GM12878 (cell line): ENCODE measurements at regions not wholly inside any gene's neighbourhood (a gene's known extent, or its start where the extent isn't known, plus 50 kb on each side); places are given as distances from the start of the nearest gene placed in this dataset.

Experiments used
- ATAC-seq: fragments of 200-7000 bp; cut with Tn5 transposase; 3 replicates; pipeline ENCODE4 v1.9.1; 2020; ENCODE audit warnings: mild to moderate bottlenecking, moderate library complexity
- BruUV-seq: library from RNA; stranded (reverse); fragments of 400-500 nt; replicated peaks from 2 replicates; lab custom pipeline; 2021; lab: Mats Ljungman, UMichigan
- CTCF ChIA-PET: fragments of 300-600 bp; sonication (Branson Sonifier 250); formaldehyde crosslinking; extraction: SDS; loops from one replicate; lab custom pipeline; 2021; ENCODE audit warnings: inconsistent platforms; lab: Yijun Ruan, JAX
- POLR2A ChIA-PET: fragments of 350-600 bp; formaldehyde crosslinking; extraction: SDS; loops from one replicate; lab custom pipeline; 2021; ENCODE audit warnings: inconsistent platforms; lab: Charles Lee
- RAD21 ChIA-PET: fragments of 300-600 bp; sonication (Branson Sonifier 250); formaldehyde crosslinking; loops from one replicate; lab custom pipeline; 2023; ENCODE audit warnings: antibody characterized with exemption; ENCODE audit not compliant: unreplicated experiment; lab: Charles Lee
- SMC1A ChIA-PET: fragments of 300-600 bp; sonication (Branson Sonifier 250); formaldehyde crosslinking; loops from one replicate; lab custom pipeline; 2023; ENCODE audit not compliant: unreplicated experiment, uncharacterized antibody; lab: Charles Lee
- DNase-seq: peaks from one replicate; pipeline ENCODE4 v3.0.0-alpha.2; 2011; ENCODE audit warnings: low read depth, low spot score
- FAIRE-seq: peaks from 3 replicates; lab custom pipeline; 2011; peaks lifted over from hg19 to GRCh38; lab: Jason Lieb, UNC
- H2AFZ ChIP-seq: 2 replicates; pipeline ENCODE4 v1.6.0; 2011; ENCODE audit warnings: low read depth, low read length, control low read depth; ENCODE audit not compliant: control insufficient read depth
- H3K27ac ChIP-seq: 2 replicates; pipeline ENCODE4 v1.5.1; 2011; ENCODE audit warnings: control low read depth; ENCODE audit not compliant: control insufficient read depth, insufficient read depth
- H3K27me3 ChIP-seq, 2 experiments: replicated peaks in 1 of 2; 2 replicates each; pipeline versions ENCODE4 v1.6.0 to v1.6.1; 2011; ENCODE audit warnings: low read length in 1 of 2; ENCODE audit not compliant: control insufficient read depth in 2 of 2, insufficient read depth in 2 of 2
- H3K36me3 ChIP-seq, 2 experiments: 2 replicates each; pipeline ENCODE4 v1.5.1; 2011; ENCODE audit warnings: low read length in 1 of 2; ENCODE audit not compliant: control insufficient read depth in 2 of 2, insufficient read depth in 2 of 2
- H3K4me1 ChIP-seq: 2 replicates; pipeline ENCODE4 v1.6.1; 2011; ENCODE audit warnings: mild to moderate bottlenecking, low read length, moderate library complexity, mixed read lengths; ENCODE audit not compliant: control insufficient read depth, insufficient read depth
- H3K4me2 ChIP-seq: 2 replicates; pipeline ENCODE4 v1.6.0; 2011; ENCODE audit warnings: control low read depth; ENCODE audit not compliant: control insufficient read depth, insufficient read depth
- H3K4me3 ChIP-seq: fragments of 200-600 bp; sonication (generic); 2 replicates; pipeline ENCODE4 v1.5.1; 2016
- H3K79me2 ChIP-seq: 2 replicates; pipeline ENCODE4 v1.6.0; 2011; ENCODE audit warnings: low read length; ENCODE audit not compliant: control insufficient read depth, insufficient read depth
- H3K9ac ChIP-seq: 2 replicates; pipeline ENCODE4 v1.8.0; 2011; ENCODE audit warnings: low read length, control low read depth, mixed read lengths; ENCODE audit not compliant: control insufficient read depth, insufficient read depth
- H3K9me3 ChIP-seq: replicated peaks from 3 replicates; pipeline ENCODE4 v1.5.1; 2011; ENCODE audit warnings: mild to moderate bottlenecking, low read length; ENCODE audit not compliant: control insufficient read depth, insufficient read depth
- H4K20me1 ChIP-seq: 2 replicates; pipeline ENCODE4 v1.6.0; 2011; ENCODE audit not compliant: control insufficient read depth, insufficient read depth
- CUX1 ChIP-seq: IDR thresholded peaks from 2 replicates; pipeline ENCODE4 v1.6.1; 2012; ENCODE audit warnings: improper control_type of control experiment, low read depth, low read length; ENCODE audit not compliant: insufficient replicate concordance
- LARP7 ChIP-seq: fragments of 450-650 bp; IDR thresholded peaks from 2 replicates; pipeline ENCODE4 v1.6.1; 2017; ENCODE audit warnings: mild to moderate bottlenecking
- MAX ChIP-seq: IDR thresholded peaks from 2 replicates; pipeline ENCODE4 v1.6.1; 2012; ENCODE audit warnings: low read depth, low read length, improper control_type of control experiment
- SMARCA5 ChIP-seq: fragments of 450-650 bp; IDR thresholded peaks from 2 replicates; pipeline ENCODE4 v1.6.1; 2017; ENCODE audit warnings: mild to moderate bottlenecking
- SMC3 ChIP-seq: IDR thresholded peaks from 2 replicates; pipeline ENCODE4 v1.6.1; 2011; ENCODE audit warnings: low read length, improper control_type of control experiment, borderline replicate concordance
- ZNF24 ChIP-seq: fragments of 450-650 bp; IDR thresholded peaks from 2 replicates; pipeline ENCODE4 v1.6.1; 2017; ENCODE audit warnings: antibody characterized with exemption, mild to moderate bottlenecking
- WGBS: methylation state at CpG from one replicate; pipeline ENCODE4 v1.1.6; 2016; ENCODE audit warnings: low lambda C conversion rate; ENCODE audit not compliant: insufficient replicate concordance, insufficient coverage; ENCODE audit errors: missing lambda C conversion rate; 5-methylcytosine and 5-hydroxymethylcytosine counted together
- in situ Hi-C: fragments of 300-500 bp; cut with MboI; formaldehyde crosslinking; loops from 9 replicates; pipeline ENCODE4 v1.14.3; 2018; ENCODE audit warnings: mixed read lengths
- intact Hi-C: fragments of 100-400 bp; cut with micrococcal nuclease; formaldehyde crosslinking; loops from one replicate; pipeline ENCODE4 v1.14.2; 2022; ENCODE audit not compliant: unreplicated experiment

- TF ChIP-seq SMARCA5 (no peak), SMC3 (no peak), MAX (no peak), CUX1 (no peak)
These were observed 62.4 kb downstream of the TMEM30B start (continued) for GRCh38 chr14:61218767-61219166.

GRCh38 chr14:61218157-61218556 lies 63.0 kb downstream of the TMEM30B start:
- BruUV-seq, result no TSS peak
- H3K9ac ChIP-seq, result no peak overlapping the region
- ChIA-PET POLR2A (no interaction called here), CTCF (interaction anchor here (0.6 to 1.1 kb wide), 2 partner anchors 51 to 615 kb away, joined by 3 read pairs; no protein-coding TSS in a partner anchor), SMC1A (interaction anchor here (0.8 to 1.4 kb wide), 3 partner anchors 17 to 42 kb away, joined by 3 to 4 read pairs (median 4); no protein-coding TSS in a partner anchor), RAD21 (no interaction called here)
- H3K4me3 ChIP-seq, result no peak overlapping the region
- no peak overlapping the region for H2AFZ ChIP-seq
- DNase-seq (no peak), ATAC-seq (no peak), FAIRE-seq (no peak)
- H3K27me3 ChIP-seq, result peaks cover 0 to 10% of the 10 kb centered on the region in 2 experiments; a peak in 2 of 4 replicates
- H3K4me1 ChIP-seq, result no peaks in the 10 kb centered on the region
- H3K27ac ChIP-seq, result no peak overlapping the region
- H3K36me3 ChIP-seq, result no peaks in the 10 kb centered on the region
- H4K20me1 ChIP-seq, result no peaks in the 10 kb centered on the region
- in situ Hi-C loops, result no loop called here
- H3K79me2 ChIP-seq, result no peaks in the 10 kb centered on the region
- H3K9me3 ChIP-seq, result no peaks in the 10 kb centered on the region
- no peak for TF ChIP-seq LARP7
- no peak for TF ChIP-seq ZNF24
- WGBS, result 37% methylated on average over 5 of the region's 5 CpGs
- no peak overlapping the region for H3K4me2 ChIP-seq
- intact Hi-C loops, result no loop called here
